ENCODE measurements at regions not wholly inside any gene's neighbourhood (a gene's known extent, or its start where the extent isn't known, plus 50 kb on each side); places are given as distances from the start of the nearest gene placed in this dataset.

DNA sequence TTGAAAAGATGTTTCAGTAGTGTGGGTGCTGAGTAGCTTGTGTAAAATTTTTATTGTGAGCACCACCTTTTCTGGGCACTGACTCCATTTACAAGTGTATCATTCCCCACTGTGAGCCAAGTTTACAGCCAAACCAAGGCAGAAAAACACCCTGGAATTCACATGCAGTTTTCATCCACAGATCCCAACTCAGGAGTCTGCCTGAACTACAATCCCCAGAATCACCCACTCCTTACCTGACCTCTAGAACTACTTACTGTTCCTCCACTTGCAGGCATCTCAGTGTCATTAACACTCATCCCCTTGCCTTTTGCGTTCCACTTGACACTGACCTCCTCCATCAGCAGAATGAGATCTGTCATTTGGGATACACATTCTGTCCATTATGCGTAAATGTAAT lies 2042.6 kb upstream of the CDH6 start:
- Histone ChIP-seq H4K8ac (ENCODE audit: extremely low read depth, insufficient read depth, low read length) (no peak overlapping the region), H2BK12ac (ENCODE audit: low read depth, low read length) (no peak overlapping the region; the same call in 1 of the 2 replicates), H2AFZ (ENCODE audit: low read length) (peak overlapping the region; percentile 81; the same call in 1 of the 2 replicates), H3K4me2 (ENCODE audit: insufficient read depth in 1 of 2, low read depth in 2 of 2, low read length in 2 of 2) (peak overlapping the region; percentile 30 to 63; a peak in 3 of 4 replicates), H4K5ac (ENCODE audit: insufficient read length, low read depth, low read length) (no peak overlapping the region), H3K9ac (replicated peaks in 1 of 4; ENCODE audit: extremely low read depth in 1 of 4, low read depth in 3 of 4, low read length in 3 of 4) (no peak overlapping the region), H3K27ac (ENCODE audit: low read depth, low read length) (no peak overlapping the region), H3K23ac (ENCODE audit: insufficient read length) (no peak overlapping the region), H3K14ac (ENCODE audit: insufficient read length) (no peak overlapping the region), H3K4ac (replicated peaks; ENCODE audit: insufficient read length, low read depth, low read length) (no peak overlapping the region), H3K79me2 (ENCODE audit: control insufficient read depth in 1 of 2, insufficient read depth in 2 of 2, low read length in 2 of 2) (no peaks in the 10 kb centered on the region), H3K36me3 (ENCODE audit: control insufficient read depth in 2 of 4, insufficient read depth in 4 of 4, low read length in 3 of 4) (no peaks in the 10 kb centered on the region), H3K56ac (replicated peaks; ENCODE audit: insufficient read length, low read depth, low read length) (no peak overlapping the region), H3K4me3 (ENCODE audit: extremely low read depth in 1 of 4, insufficient read depth in 2 of 4, low read depth in 3 of 4, low read length in 4 of 4) (no peak overlapping the region), H2BK5ac (ENCODE audit: low read depth, low read length) (no peak overlapping the region; the same call in 1 of the 2 replicates), H3K23me2 (ENCODE audit: low read depth, low read length) (no peaks in the 10 kb centered on the region), H4K20me1 (replicated peaks in 1 of 2; ENCODE audit: control insufficient read depth in 1 of 2, insufficient read depth in 2 of 2, low read length in 2 of 2) (no peaks in the 10 kb centered on the region), H2BK20ac (ENCODE audit: low read length) (peak overlapping the region; percentile 34; the same call in 1 of the 2 replicates), H3K18ac (ENCODE audit: extremely low read depth, low read length) (no peak overlapping the region), H2BK15ac (ENCODE audit: low read length) (no peak overlapping the region), H2AK5ac (ENCODE audit: low read depth, low read length) (no peak overlapping the region), H2BK120ac (replicated peaks; ENCODE audit: low read depth, low read length) (no peak overlapping the region), H3K27me3 (replicated peaks in 1 of 4; ENCODE audit: control insufficient read depth in 3 of 4, extremely low read depth in 1 of 4, insufficient read depth in 3 of 4, low read length in 3 of 4) (no peaks in the 10 kb centered on the region), H3K9me3 (ENCODE audit: insufficient read depth in 2 of 2, low read depth in 1 of 2, low read length in 1 of 2) (no peaks in the 10 kb centered on the region), H4K91ac (replicated peaks; ENCODE audit: insufficient read length, low read length) (no peak overlapping the region), H3K79me1 (ENCODE audit: low read depth, low read length) (no peaks in the 10 kb centered on the region), H3K4me1 (replicated peaks in 1 of 4; ENCODE audit: control insufficient read depth in 3 of 4, insufficient read depth in 4 of 4, low read length in 3 of 4) (peaks cover 3 to 12% (median 9%) of the 10 kb centered on the region in 4 experiments; a peak in 5 of 7 replicates)
- no peak for TF ChIP-seq SIRT6 (IDR thresholded peaks at IDR 0.05; ENCODE audit: low read length)
- TF ChIP-seq TEAD4 (IDR thresholded peaks at IDR 0.05; ENCODE audit: low read depth, low read length): peak; percentile 68; the same call in 1 of the 2 replicates
- TF ChIP-seq SIX5 (IDR thresholded peaks at IDR 0.05; ENCODE audit: low read depth, low read length): peak; percentile 62
- DNase-seq (ENCODE audit: low read depth in 1 of 2, low spot score in 2 of 2): no peak
- WGBS, 2 experiments (ENCODE audit: extremely low coverage in 1 of 2, insufficient coverage in 1 of 2, insufficient read length in 1 of 2, insufficient replicate concordance in 2 of 2, low coverage in 1 of 2, low lambda C conversion rate in 2 of 2, missing lambda C conversion rate in 1 of 2): 53% methylated on average over 2 of the region's 2 CpGs; no CpG with 5 or more reads in 1 of the 2 experiments
- POLR2A ChIA-PET (ENCODE audit: partially characterized antibody): interaction anchor here (1.0 kb wide), 1 partner anchor 11 kb away, joined by 3 read pairs; no protein-coding TSS in a partner anchor
- CTCF ChIA-PET (ENCODE audit: partially characterized antibody): interaction anchor here (0.6 to 1.3 kb wide), 3 partner anchors 10 to 89 kb away, joined by 3 to 4 read pairs (median 3); no protein-coding TSS in a partner anchor
- peak; percentile 91 for FAIRE-seq

All from H1 (cell line).